H1 (cell line): ENCODE measurements at regions not wholly inside any gene's neighbourhood (a gene's known extent, or its start where the extent isn't known, plus 50 kb on each side); places are given as distances from the start of the nearest gene placed in this dataset.

ENCODE experiments used
- CHD7 ChIP-seq: fragments of 300-600 bp; sonication (generic); IDR thresholded peaks from 2 replicates; pipeline ENCODE4 v1.7.1; 2012; ENCODE audit warnings: low read length, moderate library complexity, mild to moderate bottlenecking, inconsistent platforms; ENCODE audit not compliant: insufficient replicate concordance
- CREB1 ChIP-seq: IDR thresholded peaks from 2 replicates; pipeline ENCODE4 v1.6.1; 2012; ENCODE audit warnings: inconsistent platforms
- MAX ChIP-seq: IDR thresholded peaks from 2 replicates; pipeline ENCODE4 v1.6.1; 2012; ENCODE audit warnings: inconsistent platforms
- POLR2A ChIP-seq, 2 experiments: IDR thresholded peaks; 1 replicate in 1 of 2; 2 replicates in 1 of 2; pipeline ENCODE4 v1.6.1; 2011; ENCODE audit warnings: low read depth in 2 of 2, low read length in 2 of 2, mild to moderate bottlenecking in 2 of 2; ENCODE audit errors: control extremely low read depth in 1 of 2
- SAP30 ChIP-seq: fragments of 300-600 bp; sonication (generic); IDR thresholded peaks from 2 replicates; pipeline ENCODE4 v1.7.1; 2012; ENCODE audit warnings: low read length, moderate library complexity, mild to moderate bottlenecking, inconsistent platforms; ENCODE audit not compliant: insufficient read depth, insufficient replicate concordance
- SP4 ChIP-seq: IDR thresholded peaks from 2 replicates; pipeline ENCODE4 v1.6.1; 2012; ENCODE audit warnings: low read length, inconsistent platforms
- SRF ChIP-seq: IDR thresholded peaks from 2 replicates; pipeline ENCODE4 v1.6.1; 2011; ENCODE audit warnings: mild to moderate bottlenecking, low read depth, low read length, moderate library complexity

- TF ChIP-seq CHD7: no peak
- TF ChIP-seq SP4: no peak
- no peak for TF ChIP-seq POLR2A (IDR thresholded peaks at IDR 0.05; ENCODE audit: control extremely low read depth in 1 of 2, low read depth in 2 of 2, low read length in 2 of 2)
- no peak for TF ChIP-seq SRF
- TF ChIP-seq MAX: no peak
- TF ChIP-seq CREB1: no peak
- no peak for TF ChIP-seq SAP30
Observed at GRCh38 chr1:228807904-228808605, 72.8 kb downstream of the RHOU start (continued).
